ENCODE measurements at regions not wholly inside any gene's neighbourhood (a gene's known extent, or its start where the extent isn't known, plus 50 kb on each side); places are given as distances from the start of the nearest gene placed in this dataset.

GRCh38 chr1:78408810-78409209 lies 82.0 kb upstream of the PTGFR start:
- ATAC-seq (ENCODE audit: low read depth) (no peak), DNase-seq (no peak)
- Mint-ChIP-seq H3K27ac (no peak overlapping the region), H3K4me1 (no peaks in the 10 kb centered on the region), H3K9me3 (peaks cover 13% of the 10 kb centered on the region), H3K27me3 (no peaks in the 10 kb centered on the region), H3K36me3 (ENCODE audit: low read depth) (no peaks in the 10 kb centered on the region), H3K4me3 (no peak overlapping the region)
- ChIA-PET POLR2A (no interaction called here), CTCF (no interaction called here)
- intact Hi-C loops (cut with micrococcal nuclease): no loop called here
- no peak for TF ChIP-seq CTCF (IDR thresholded peaks at IDR 0.05)

GRCh38 chr1:78410643-78411042 lies 80.1 kb upstream of the PTGFR start:
- DNase-seq (no peak), ATAC-seq (ENCODE audit: low read depth) (no peak)
- Mint-ChIP-seq H3K27ac (no peak overlapping the region), H3K27me3 (no peaks in the 10 kb centered on the region), H3K36me3 (ENCODE audit: low read depth) (no peaks in the 10 kb centered on the region), H3K4me3 (no peak overlapping the region), H3K9me3 (peaks cover 13% of the 10 kb centered on the region), H3K4me1 (no peaks in the 10 kb centered on the region)
- no peak for TF ChIP-seq CTCF (IDR thresholded peaks at IDR 0.05)
- ChIA-PET POLR2A (no interaction called here), CTCF (no interaction called here)
- intact Hi-C loops (cut with micrococcal nuclease): no loop called here

GRCh38 chr1:78411707-78412106 lies 79.1 kb upstream of the PTGFR start:
- Mint-ChIP-seq H3K27ac (no peak overlapping the region), H3K4me1 (no peaks in the 10 kb centered on the region), H3K4me3 (no peak overlapping the region), H3K9me3 (peaks cover 13% of the 10 kb centered on the region), H3K27me3 (no peaks in the 10 kb centered on the region), H3K36me3 (ENCODE audit: low read depth) (no peaks in the 10 kb centered on the region)
- CTCF ChIA-PET: no interaction called here
- POLR2A ChIA-PET: no interaction called here
- no peak for TF ChIP-seq CTCF (IDR thresholded peaks at IDR 0.05)
- no peak for DNase-seq
- intact Hi-C loops (cut with micrococcal nuclease): no loop called here
- ATAC-seq (ENCODE audit: low read depth): no peak

- no peak for DNase-seq
- no peak for TF ChIP-seq CTCF (IDR thresholded peaks at IDR 0.05)
- H3K4me3 Mint-ChIP-seq: no peak overlapping the region
- ChIA-PET POLR2A (no interaction called here), CTCF (no interaction called here)
- no peak overlapping the region for H3K27ac Mint-ChIP-seq
- no peaks in the 10 kb centered on the region for H3K27me3 Mint-ChIP-seq
- ATAC-seq (ENCODE audit: low read depth): no peak
- H3K36me3 Mint-ChIP-seq (ENCODE audit: low read depth): no peaks in the 10 kb centered on the region
- intact Hi-C loops (cut with micrococcal nuclease): no loop called here
- no peaks in the 10 kb centered on the region for H3K4me1 Mint-ChIP-seq
- H3K9me3 Mint-ChIP-seq: peaks cover 13% of the 10 kb centered on the region
Measured at GRCh38 chr1:78415165-78415564, 75.6 kb upstream of the PTGFR start.

GRCh38 chr1:78419309-78419708 lies 71.5 kb upstream of the PTGFR start:
- ChIA-PET CTCF (no interaction called here), POLR2A (no interaction called here)
- H3K4me3 Mint-ChIP-seq: no peak overlapping the region
- DNase-seq (no peak), ATAC-seq (ENCODE audit: low read depth) (no peak)
- H3K9me3 Mint-ChIP-seq: no peaks in the 10 kb centered on the region
- H3K27me3 Mint-ChIP-seq: no peaks in the 10 kb centered on the region
- TF ChIP-seq CTCF (IDR thresholded peaks at IDR 0.05): no peak
- intact Hi-C loops (cut with micrococcal nuclease): no loop called here
- no peaks in the 10 kb centered on the region for H3K36me3 Mint-ChIP-seq (ENCODE audit: low read depth)
- no peak overlapping the region for H3K27ac Mint-ChIP-seq
- no peaks in the 10 kb centered on the region for H3K4me1 Mint-ChIP-seq
